HT1080 (cell line): ENCODE measurements at regions not wholly inside any gene's neighbourhood (a gene's known extent, or its start where the extent isn't known, plus 50 kb on each side); places are given as distances from the start of the nearest gene placed in this dataset.
A peak's percentile ranks its signal among the peaks of the same experiment; 100 is the strongest.

Source experiments
- DNase-seq: peaks from one replicate; pipeline ENCODE4 v3.0.0-alpha.2; 2015; ENCODE audit warnings: low read depth

DNA sequence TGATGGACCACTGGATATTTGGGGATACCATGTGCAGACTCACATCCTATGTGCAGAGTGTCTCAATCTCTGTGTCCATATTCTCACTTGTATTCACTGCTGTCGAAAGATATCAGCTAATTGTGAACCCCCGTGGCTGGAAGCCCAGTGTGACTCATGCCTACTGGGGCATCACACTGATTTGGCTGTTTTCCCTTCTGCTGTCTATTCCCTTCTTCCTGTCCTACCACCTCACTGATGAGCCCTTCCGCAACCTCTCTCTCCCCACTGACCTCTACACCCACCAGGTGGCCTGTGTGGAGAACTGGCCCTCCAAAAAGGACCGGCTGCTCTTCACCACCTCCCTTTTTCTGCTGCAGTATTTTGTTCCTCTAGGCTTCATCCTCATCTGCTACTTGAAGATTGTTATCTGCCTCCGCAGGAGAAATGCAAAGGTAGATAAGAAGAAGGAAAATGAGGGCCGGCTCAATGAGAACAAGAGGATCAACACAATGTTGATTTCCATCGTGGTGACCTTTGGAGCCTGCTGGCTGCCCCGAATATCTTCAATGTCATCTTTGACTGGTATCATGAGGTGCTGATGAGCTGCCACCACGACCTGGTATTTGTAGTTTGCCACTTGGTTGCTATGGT, 54.5 kb upstream of the HNRNPA0 start:
- peak; percentile 45 for DNase-seq

DNA sequence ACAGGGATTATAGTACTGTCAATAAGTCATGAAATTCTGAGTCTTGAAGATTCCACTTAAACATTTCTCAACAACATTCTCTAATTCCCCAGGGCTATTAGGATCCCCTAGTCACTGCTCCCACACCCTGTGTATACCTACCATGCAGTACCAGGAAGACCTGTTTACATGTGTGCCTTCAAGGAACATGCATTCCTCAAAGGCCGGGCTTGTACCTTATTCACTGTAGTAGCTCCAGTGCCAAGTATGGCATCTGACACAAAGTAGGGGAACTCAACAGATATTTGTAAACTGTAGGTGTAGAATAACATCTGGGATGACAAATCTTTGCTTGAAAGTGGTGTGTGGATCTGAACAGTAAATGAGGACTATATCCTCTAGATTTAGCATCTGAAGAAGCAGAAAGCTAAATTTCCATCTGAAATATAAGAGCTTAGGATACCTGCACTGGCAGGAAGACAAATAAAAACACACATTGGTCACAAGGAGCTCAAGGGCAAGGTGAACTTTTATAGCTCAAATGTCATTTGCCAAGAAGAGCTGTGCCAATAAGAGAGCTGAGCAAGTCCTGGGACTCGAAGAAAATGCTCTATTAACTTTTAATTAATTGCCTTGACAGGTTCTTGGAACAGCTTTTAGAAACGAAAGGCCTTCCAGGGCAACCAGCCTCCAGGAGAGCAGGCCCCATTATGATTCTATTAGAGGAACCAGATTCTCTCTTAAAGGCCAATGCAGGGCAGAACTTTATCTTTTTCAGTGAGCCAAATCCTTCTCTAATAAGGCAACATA, 52.3 kb upstream of the MYOT start:
- DNase-seq = no peak
